Activated CD4-positive, alpha-beta T cell treated with anti-CD3 and anti-CD28 coated beads, Interleukin-2, amount 10 ng/mL, durations not matched to agents 24 days and 14 days (primary cell): ENCODE measurements at regions not wholly inside any gene's neighbourhood (a gene's known extent, or its start where the extent isn't known, plus 50 kb on each side); places are given as distances from the start of the nearest gene placed in this dataset.

Experiments
- DNase-seq: peaks from one replicate; pipeline ENCODE4 v3.0.0; 2022
- H3K27ac Mint-ChIP-seq: one replicate; pipeline ENCODE4 v1.8.0; 2022; ENCODE audit warnings: mild to moderate bottlenecking, mixed read lengths
- H3K27me3 Mint-ChIP-seq: one replicate; pipeline ENCODE4 v1.8.0; 2022; ENCODE audit warnings: mixed read lengths
- H3K36me3 Mint-ChIP-seq: one replicate; pipeline ENCODE4 v1.8.0; 2022; ENCODE audit warnings: low read depth, mild to moderate bottlenecking, mixed read lengths
- H3K4me1 Mint-ChIP-seq: one replicate; pipeline ENCODE4 v1.8.0; 2021; ENCODE audit warnings: mixed read lengths
- H3K4me3 Mint-ChIP-seq: one replicate; pipeline ENCODE4 v1.8.0; 2022; ENCODE audit warnings: mild to moderate bottlenecking, moderate library complexity, mixed read lengths
- H3K9me3 Mint-ChIP-seq: one replicate; pipeline ENCODE4 v1.8.0; 2021; ENCODE audit warnings: mixed read lengths
- intact Hi-C: fragments of 100-400 bp; cut with micrococcal nuclease; formaldehyde crosslinking; loops from one replicate; pipeline ENCODE4 v1.15.1; 2023

DNA sequence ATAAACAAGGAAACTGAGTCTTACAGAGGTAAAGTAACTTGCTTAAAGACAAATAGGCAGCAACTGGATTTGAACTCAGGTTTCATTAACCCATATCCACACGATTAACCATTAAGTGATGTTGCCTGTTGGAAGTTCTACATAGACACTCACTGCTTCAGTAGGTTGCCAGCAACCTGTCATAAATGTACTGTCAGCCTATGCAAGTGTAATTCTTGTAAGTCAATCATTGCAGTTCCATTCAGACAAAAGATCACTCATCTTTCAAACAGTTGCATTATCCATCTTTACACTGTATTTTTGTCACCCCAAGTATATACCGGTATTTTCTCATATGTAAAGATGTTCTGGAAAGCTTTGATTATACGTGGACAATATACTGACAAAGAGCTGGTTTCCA is 676.9 kb upstream of the PCDH20 start:
- intact Hi-C loops, result no loop called here
- no peak overlapping the region for H3K27ac Mint-ChIP-seq
- no peaks in the 10 kb centered on the region for H3K27me3 Mint-ChIP-seq
- H3K4me1 Mint-ChIP-seq, result no peaks in the 10 kb centered on the region
- H3K4me3 Mint-ChIP-seq, result no peak overlapping the region
- DNase-seq, result no peak
- peaks cover 3% of the 10 kb centered on the region for H3K9me3 Mint-ChIP-seq
- H3K36me3 Mint-ChIP-seq, result no peaks in the 10 kb centered on the region

GRCh38 chr13:62088165-62088564 is 672.5 kb upstream of the PCDH20 start:
- no peak for DNase-seq
- peaks cover 3% of the 10 kb centered on the region for H3K9me3 Mint-ChIP-seq
- no peaks in the 10 kb centered on the region for H3K27me3 Mint-ChIP-seq
- H3K27ac Mint-ChIP-seq, result no peak overlapping the region
- no peaks in the 10 kb centered on the region for H3K36me3 Mint-ChIP-seq
- intact Hi-C loops, result no loop called here
- H3K4me3 Mint-ChIP-seq, result no peak overlapping the region
- H3K4me1 Mint-ChIP-seq, result no peaks in the 10 kb centered on the region

DNA sequence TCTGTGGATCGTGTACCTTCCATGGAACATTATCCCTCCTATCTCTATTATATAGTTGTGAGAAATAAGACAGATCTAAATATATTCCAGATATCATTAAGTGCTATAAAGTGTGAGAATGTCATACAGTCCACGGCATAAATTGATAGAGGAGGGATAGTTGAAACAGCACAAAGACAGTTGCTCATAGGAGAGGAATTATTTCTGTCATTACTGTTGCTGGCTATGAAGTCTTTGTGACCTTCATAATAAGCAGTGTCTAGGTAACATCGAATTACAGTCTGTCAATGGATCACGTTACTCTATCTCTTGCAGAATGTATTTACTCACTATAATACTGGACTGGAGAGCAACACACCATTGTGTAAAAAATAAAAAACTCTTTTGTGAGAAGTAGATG is 671.5 kb upstream of the PCDH20 start:
- DNase-seq, result no peak
- Mint-ChIP-seq H3K4me3 (no peak overlapping the region), H3K4me1 (no peaks in the 10 kb centered on the region), H3K27me3 (no peaks in the 10 kb centered on the region), H3K36me3 (no peaks in the 10 kb centered on the region), H3K9me3 (no peaks in the 10 kb centered on the region), H3K27ac (no peak overlapping the region)
- intact Hi-C loops, result no loop called here

DNA sequence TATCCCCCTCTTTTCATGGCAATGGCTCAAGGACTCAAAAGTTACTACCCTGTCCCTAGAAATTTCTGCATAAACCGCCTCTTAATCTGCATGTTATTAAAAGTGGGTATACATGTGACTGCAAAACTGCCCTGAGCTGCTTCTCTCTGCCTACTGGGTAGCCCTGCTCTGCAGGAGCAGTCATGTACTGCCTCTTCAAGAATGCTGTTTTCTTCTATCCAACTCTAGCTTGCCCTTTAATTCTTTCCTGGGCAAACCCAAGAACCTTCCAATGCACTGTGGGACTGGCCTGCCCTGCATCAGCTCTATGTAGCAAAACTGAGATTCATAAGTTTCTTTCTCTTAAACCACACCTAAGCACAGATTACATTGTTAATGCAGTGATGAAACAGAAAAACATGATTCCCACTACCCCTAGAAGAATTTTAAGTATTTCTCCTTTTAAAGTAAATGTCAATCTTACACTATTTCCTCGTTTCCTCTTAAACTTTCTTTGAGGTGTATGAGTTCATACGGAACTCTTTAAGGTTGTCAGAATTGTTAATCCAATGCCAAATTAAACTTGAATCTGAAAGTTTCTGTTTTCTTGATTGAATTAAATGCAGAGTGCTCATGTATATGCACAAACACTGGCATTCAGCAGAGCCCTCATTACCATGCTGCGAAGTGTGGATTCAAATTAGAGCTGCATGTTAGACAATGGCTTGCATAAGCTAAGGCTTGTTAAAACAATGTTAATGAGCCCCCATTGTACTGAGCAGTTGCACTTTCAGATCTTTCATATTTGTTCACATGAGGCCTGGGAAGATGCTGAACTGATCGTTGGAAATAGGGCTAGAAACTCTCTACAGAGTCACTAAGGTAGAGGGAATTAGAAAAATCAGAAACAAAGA is 669.9 kb upstream of the PCDH20 start:
- DNase-seq, result no peak
- H3K4me3 Mint-ChIP-seq, result no peak overlapping the region
- intact Hi-C loops, result no loop called here
- no peaks in the 10 kb centered on the region for H3K27me3 Mint-ChIP-seq
- no peaks in the 10 kb centered on the region for H3K4me1 Mint-ChIP-seq
- no peak overlapping the region for H3K27ac Mint-ChIP-seq
- no peaks in the 10 kb centered on the region for H3K36me3 Mint-ChIP-seq
- H3K9me3 Mint-ChIP-seq, result no peaks in the 10 kb centered on the region

- Mint-ChIP-seq H3K36me3 (no peaks in the 10 kb centered on the region), H3K27me3 (no peaks in the 10 kb centered on the region), H3K9me3 (no peaks in the 10 kb centered on the region), H3K27ac (no peak overlapping the region), H3K4me1 (no peaks in the 10 kb centered on the region), H3K4me3 (no peak overlapping the region)
- intact Hi-C loops, result no loop called here
- no peak for DNase-seq
Measured at GRCh38 chr13:62084728-62085127, 669.1 kb upstream of the PCDH20 start.

GRCh38 chr13:62067821-62068220 is 652.2 kb upstream of the PCDH20 start:
- Mint-ChIP-seq H3K36me3 (no peaks in the 10 kb centered on the region), H3K4me3 (no peak overlapping the region), H3K9me3 (peaks cover 4% of the 10 kb centered on the region), H3K4me1 (no peaks in the 10 kb centered on the region), H3K27ac (no peak overlapping the region), H3K27me3 (no peaks in the 10 kb centered on the region)
- intact Hi-C loops, result no loop called here
- DNase-seq, result no peak

DNA sequence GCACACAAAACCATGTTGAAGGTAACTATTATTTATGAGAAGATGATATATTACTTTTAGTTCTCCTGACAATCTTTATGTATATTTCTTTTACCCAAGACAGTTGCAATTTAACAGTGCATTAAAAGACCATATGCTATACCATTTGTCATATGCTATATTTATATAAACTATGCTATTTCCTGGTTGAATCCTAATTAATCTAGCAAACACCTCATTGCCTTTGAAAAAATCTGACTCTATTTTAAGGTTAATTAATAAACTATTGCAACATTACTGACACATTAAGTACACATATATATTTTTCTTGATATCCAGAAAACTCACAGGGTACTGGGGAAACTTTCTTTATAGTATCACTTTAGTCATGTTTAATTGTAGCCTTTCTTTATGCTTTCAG is 649.4 kb upstream of the PCDH20 start:
- Mint-ChIP-seq H3K36me3 (no peaks in the 10 kb centered on the region), H3K27me3 (no peaks in the 10 kb centered on the region), H3K27ac (no peak overlapping the region), H3K9me3 (peaks cover 4% of the 10 kb centered on the region), H3K4me1 (no peaks in the 10 kb centered on the region), H3K4me3 (no peak overlapping the region)
- intact Hi-C loops, result no loop called here
- DNase-seq, result no peak

- no peak overlapping the region for H3K4me3 Mint-ChIP-seq
- intact Hi-C loops, result no loop called here
- H3K4me1 Mint-ChIP-seq, result no peaks in the 10 kb centered on the region
- no peaks in the 10 kb centered on the region for H3K36me3 Mint-ChIP-seq
- no peaks in the 10 kb centered on the region for H3K27me3 Mint-ChIP-seq
- no peak overlapping the region for H3K27ac Mint-ChIP-seq
- no peak for DNase-seq
- H3K9me3 Mint-ChIP-seq, result no peaks in the 10 kb centered on the region
Measured at GRCh38 chr13:62061751-62062150, 646.1 kb upstream of the PCDH20 start.

DNA sequence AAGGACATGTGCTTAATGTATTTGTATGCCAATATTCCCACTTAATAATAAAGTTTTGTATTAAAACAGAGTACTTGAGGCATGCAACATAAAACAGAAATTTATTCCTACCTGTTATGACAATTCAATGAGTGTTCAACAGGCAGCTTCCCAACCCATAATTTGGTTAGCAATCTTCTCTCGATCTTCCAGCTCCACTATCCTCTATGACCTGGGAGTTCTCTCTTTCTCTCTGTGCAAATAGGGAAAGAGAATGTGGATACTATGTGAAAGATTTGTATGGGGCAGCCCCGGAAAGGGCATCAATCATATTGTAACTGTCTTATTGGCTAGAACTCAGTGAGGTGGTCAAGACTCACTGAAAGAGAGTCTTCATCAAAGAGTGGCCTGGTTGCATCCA is 644.9 kb upstream of the PCDH20 start:
- intact Hi-C loops, result no loop called here
- no peaks in the 10 kb centered on the region for H3K36me3 Mint-ChIP-seq
- H3K9me3 Mint-ChIP-seq, result no peaks in the 10 kb centered on the region
- no peaks in the 10 kb centered on the region for H3K27me3 Mint-ChIP-seq
- H3K27ac Mint-ChIP-seq, result no peak overlapping the region
- DNase-seq, result no peak
- no peaks in the 10 kb centered on the region for H3K4me1 Mint-ChIP-seq
- H3K4me3 Mint-ChIP-seq, result no peak overlapping the region

DNA sequence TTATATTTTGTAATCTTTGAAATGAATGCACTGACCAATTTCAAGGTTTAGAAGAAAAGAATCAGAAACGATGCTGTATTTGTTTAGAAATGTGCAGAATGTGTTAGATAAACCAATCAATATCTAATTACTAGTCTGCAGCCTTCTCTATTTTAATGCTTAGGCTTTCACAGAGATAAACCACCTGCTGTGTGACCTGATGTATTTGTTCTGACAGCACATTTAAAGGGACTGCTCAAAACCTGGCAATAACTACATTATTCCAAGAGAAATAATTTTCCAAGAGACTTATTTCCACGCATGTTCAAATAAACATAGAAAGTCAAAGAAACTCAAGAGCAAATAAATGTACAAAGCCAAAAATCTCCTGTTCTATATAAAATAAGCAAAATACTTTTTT is 641.6 kb upstream of the PCDH20 start:
- no peaks in the 10 kb centered on the region for H3K36me3 Mint-ChIP-seq
- H3K27ac Mint-ChIP-seq, result no peak overlapping the region
- DNase-seq, result no peak
- no peak overlapping the region for H3K4me3 Mint-ChIP-seq
- H3K27me3 Mint-ChIP-seq, result no peaks in the 10 kb centered on the region
- H3K9me3 Mint-ChIP-seq, result no peaks in the 10 kb centered on the region
- intact Hi-C loops, result no loop called here
- no peaks in the 10 kb centered on the region for H3K4me1 Mint-ChIP-seq

DNA sequence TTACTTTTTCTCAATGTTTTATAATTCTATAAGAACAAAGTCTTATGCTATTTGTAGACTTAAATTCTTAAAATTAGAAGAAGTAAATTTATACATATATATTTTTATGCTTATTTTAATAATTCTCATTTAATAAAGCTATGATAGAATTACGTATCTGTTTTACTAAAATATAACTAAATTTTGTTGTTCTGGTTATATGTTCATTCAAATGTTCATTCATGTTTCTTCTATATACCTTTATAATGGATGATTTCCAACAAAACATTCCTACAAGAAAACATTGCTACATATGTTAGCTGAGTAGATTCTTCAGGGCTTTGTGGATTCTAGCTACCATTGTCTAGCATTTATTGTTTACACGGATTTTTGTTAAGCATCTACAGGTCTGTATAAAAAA is 634.3 kb upstream of the PCDH20 start:
- intact Hi-C loops, result no loop called here
- H3K27ac Mint-ChIP-seq, result no peak overlapping the region
- H3K36me3 Mint-ChIP-seq, result no peaks in the 10 kb centered on the region
- no peak for DNase-seq
- no peaks in the 10 kb centered on the region for H3K4me1 Mint-ChIP-seq
- H3K4me3 Mint-ChIP-seq, result no peak overlapping the region
- no peaks in the 10 kb centered on the region for H3K27me3 Mint-ChIP-seq
- no peaks in the 10 kb centered on the region for H3K9me3 Mint-ChIP-seq

DNA sequence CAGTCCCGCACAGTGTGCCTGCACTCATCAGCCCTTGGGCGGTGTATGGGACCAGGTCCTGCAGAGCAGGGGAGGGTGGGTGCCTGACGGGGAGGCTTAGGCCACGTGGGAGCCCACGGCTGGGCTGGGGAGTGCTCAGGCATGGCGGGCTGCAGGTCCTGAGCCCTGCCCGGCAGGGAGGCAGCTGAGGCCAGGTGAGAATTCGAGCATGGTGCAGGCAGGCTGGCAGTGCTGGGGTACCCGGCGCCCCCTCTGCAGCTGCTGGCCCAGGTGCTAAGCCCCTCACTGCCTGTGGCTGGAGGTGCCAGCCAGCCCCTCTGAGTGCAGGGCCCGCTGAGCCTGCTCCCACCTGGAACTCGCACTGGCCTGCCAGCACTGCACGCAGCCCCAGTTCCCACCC is 630.9 kb upstream of the PCDH20 start:
- no peak overlapping the region for H3K27ac Mint-ChIP-seq
- intact Hi-C loops, result no loop called here
- no peak overlapping the region for H3K4me3 Mint-ChIP-seq
- no peak for DNase-seq
- no peaks in the 10 kb centered on the region for H3K4me1 Mint-ChIP-seq
- H3K9me3 Mint-ChIP-seq, result no peaks in the 10 kb centered on the region
- H3K36me3 Mint-ChIP-seq, result no peaks in the 10 kb centered on the region
- H3K27me3 Mint-ChIP-seq, result no peaks in the 10 kb centered on the region

- Mint-ChIP-seq H3K27ac (no peak overlapping the region), H3K27me3 (no peaks in the 10 kb centered on the region), H3K9me3 (no peaks in the 10 kb centered on the region), H3K4me1 (no peaks in the 10 kb centered on the region), H3K4me3 (no peak overlapping the region), H3K36me3 (no peaks in the 10 kb centered on the region)
- intact Hi-C loops, result no loop called here
- no peak for DNase-seq
Measured at GRCh38 chr13:62043600-62043999, 628.0 kb upstream of the PCDH20 start.

GRCh38 chr13:62040806-62041205 is 625.2 kb upstream of the PCDH20 start:
- Mint-ChIP-seq H3K4me1 (no peaks in the 10 kb centered on the region), H3K27ac (no peak overlapping the region), H3K27me3 (no peaks in the 10 kb centered on the region), H3K4me3 (no peak overlapping the region), H3K36me3 (no peaks in the 10 kb centered on the region), H3K9me3 (no peaks in the 10 kb centered on the region)
- DNase-seq, result no peak
- intact Hi-C loops, result no loop called here

- no peak for DNase-seq
- Mint-ChIP-seq H3K9me3 (no peaks in the 10 kb centered on the region), H3K27me3 (no peaks in the 10 kb centered on the region), H3K4me3 (no peak overlapping the region), H3K4me1 (no peaks in the 10 kb centered on the region), H3K36me3 (no peaks in the 10 kb centered on the region), H3K27ac (no peak overlapping the region)
- intact Hi-C loops, result no loop called here
Measured at GRCh38 chr13:62040078-62040477, 624.4 kb upstream of the PCDH20 start.
